Adrenal gland (tissue), 9 donors: ENCODE measurements at regions not wholly inside any gene's neighbourhood (a gene's known extent, or its start where the extent isn't known, plus 50 kb on each side); places are given as distances from the start of the nearest gene placed in this dataset.
A peak's percentile ranks its signal among the peaks of the same experiment; 100 is the strongest.

Experiments used
- DNase-seq, 7 donors: peaks; one replicate each; pipeline ENCODE4 v3.0.0-alpha.2; 2019 to 2020
- H3K27ac ChIP-seq, 5 donors: fragments of 200-600 bp; sonication (generic) in 4 of 5; 1 replicate in 3 of 5; 2 replicates in 2 of 5; pipeline versions ENCODE4 v1.5.1 to v1.8.0; 2016 to 2020; ENCODE audit warnings: mild to moderate bottlenecking in 1 of 5
- H3K27me3 ChIP-seq: fragments of 200-600 bp; 2 replicates; pipeline ENCODE4 v1.8.0; 2021
- H3K36me3 ChIP-seq, 2 donors: fragments of 200-600 bp; replicated peaks in 1 of 2; 1 replicate in 1 of 2; 2 replicates in 1 of 2; pipeline versions ENCODE4 v1.5.1 to v1.8.0; 2018 to 2022
- H3K4me1 ChIP-seq, 2 donors: fragments of 200-600 bp; replicated peaks in 1 of 2; 1 replicate in 1 of 2; 2 replicates in 1 of 2; pipeline versions ENCODE4 v1.5.1 to v1.8.0; 2018 to 2021
- H3K4me3 ChIP-seq, 4 donors: fragments of 200-600 bp; sonication (generic) in 3 of 4; one replicate each; pipeline ENCODE4 v1.5.1; 2016 to 2018
- H3K9me3 ChIP-seq, 3 donors: fragments of 200-600 bp; sonication (generic) in 1 of 3; replicated peaks in 1 of 3; 1 replicate in 2 of 3; 2 replicates in 1 of 3; pipeline versions ENCODE4 v1.5.1 to v1.8.0; 2016 to 2021
- CTCF ChIP-seq, 6 experiments: fragments of 450-650 bp in 4 of 6; fragments of 200-600 bp in 2 of 6; sonication (generic) in 1 of 6; IDR thresholded peaks; 1 replicate in 5 of 6; 2 replicates in 1 of 6; pipeline versions ENCODE4 v1.5.1 to v1.8.0; 2016 to 2021; ENCODE audit warnings: antibody characterized with exemption in 6 of 6, mild to moderate bottlenecking in 2 of 6, moderate library complexity in 1 of 6
- POLR2A ChIP-seq, 2 donors: fragments of 450-650 bp; IDR thresholded peaks; one replicate each; pipeline ENCODE4 v1.6.1; 2017; ENCODE audit warnings: antibody characterized with exemption in 2 of 2, mild to moderate bottlenecking in 2 of 2, moderate library complexity in 1 of 2
- whole genome bisulfite sequencing, 4 donors: extraction: QIAGEN DNeasy Blood & Tissue Kit in 2 of 4; methylation state at CpG; one replicate each; pipeline versions ENCODE4 v1.1.5 to v1.1.7; 2013 to 2017; 5-methylcytosine and 5-hydroxymethylcytosine counted together
- intact Hi-C, 2 donors: fragments of 100-400 bp; cut with DNase I; formaldehyde crosslinking; loops; one replicate each; pipeline versions ENCODE4 v1.14.1 to v1.15.0; 2022 to 2023
- donor health status: healthy with polysubstance abuse.
- donor health status: Bipolar disorder and iron deficiency.
- donor health status: DM: yes; HTN: yes; CAD: no.
- donor health status: DM: no; HTN: no; CAD: no.
- donor health status: DM: no; HTN: no; CAD: no.

DNA sequence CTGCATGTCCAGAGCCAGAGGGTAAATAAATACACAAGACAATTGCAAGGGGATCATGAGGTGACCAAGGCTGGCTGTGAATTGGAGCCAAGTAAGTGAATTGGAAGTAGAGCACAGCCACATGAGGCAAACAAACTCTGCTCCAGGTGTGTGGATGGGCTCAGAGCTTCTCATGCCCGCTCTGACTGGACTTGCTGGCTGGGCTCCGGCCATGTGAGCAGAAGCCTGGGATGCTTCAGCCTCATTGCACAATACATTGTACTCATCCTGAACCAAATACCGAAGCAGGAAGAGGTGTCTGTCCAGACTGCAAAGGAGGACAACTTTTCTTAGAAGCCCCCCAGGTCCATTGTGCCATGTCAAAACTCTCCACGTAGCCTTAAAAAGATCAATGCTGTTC lies 193.0 kb downstream of the TTC8 start:
- intact Hi-C loops: no loop called here

GRCh38 chr14:89022274-89022673 lies 197.8 kb downstream of the TTC8 start:
- H3K27me3 ChIP-seq: no peaks in the 10 kb centered on the region
- no peak overlapping the region for H3K4me3 ChIP-seq
- intact Hi-C loops: loop anchor here in 1 of 2 donors (10.0 kb wide), 2 partner anchors 753 to 893 kb away; no protein-coding TSS in a partner anchor
- no peak for DNase-seq
- no peaks in the 10 kb centered on the region for H3K36me3 ChIP-seq
- TF ChIP-seq POLR2A (IDR thresholded peaks at IDR 0.05) (no peak), CTCF (IDR thresholded peaks at IDR 0.05) (no peak)
- no peaks in the 10 kb centered on the region for H3K9me3 ChIP-seq
- H3K4me1 ChIP-seq: peaks cover 6 to 7% of the 10 kb centered on the region in 2 donors
- 78 to 92% (median 89%) methylated on average over 4 of the region's 4 CpGs for WGBS, 4 donors
- H3K27ac ChIP-seq: no peak overlapping the region

More for the DNA sequence above, 193.0 kb downstream of the TTC8 start:
- DNase-seq: peak in 1 of 7 donors; percentile 17
- Histone ChIP-seq H3K9me3 (no peaks in the 10 kb centered on the region), H3K27ac (no peak overlapping the region), H3K27me3 (no peaks in the 10 kb centered on the region), H3K4me3 (no peak overlapping the region), H3K4me1 (peaks cover 0 to 2% of the 10 kb centered on the region in 2 donors), H3K36me3 (no peaks in the 10 kb centered on the region)
- WGBS, 4 donors: 86 to 94% (median 90%) methylated on average over 4 of the region's 4 CpGs
- TF ChIP-seq POLR2A (IDR thresholded peaks at IDR 0.05): no peak
- TF ChIP-seq CTCF (IDR thresholded peaks at IDR 0.05): no peak

DNA sequence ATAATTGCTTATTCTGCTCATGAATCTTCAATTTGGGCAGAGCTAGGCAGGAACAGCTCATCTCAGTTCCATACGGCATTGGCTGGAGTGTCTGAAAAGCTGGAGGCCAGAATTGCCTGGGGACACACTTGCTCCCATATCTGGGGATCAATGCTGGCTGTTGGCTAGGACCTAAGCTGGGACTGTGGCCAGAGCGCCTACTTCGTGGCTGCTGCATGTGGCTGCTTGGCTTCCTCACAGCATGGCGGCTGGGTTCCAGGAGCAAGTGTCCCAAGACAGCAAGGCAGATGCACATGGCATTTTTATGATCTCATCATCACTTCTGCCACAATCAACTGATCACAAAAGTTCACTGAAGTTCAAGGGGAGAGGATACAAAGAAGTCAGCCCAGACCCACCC lies 200.2 kb downstream of the TTC8 start:
- 78 to 95% (median 88%) methylated on average over 3 to 4 of the region's 4 CpGs for WGBS, 4 donors
- Histone ChIP-seq H3K9me3 (no peaks in the 10 kb centered on the region), H3K27ac (no peak overlapping the region), H3K4me1 (peaks cover 6 to 11% of the 10 kb centered on the region in 2 donors), H3K27me3 (no peaks in the 10 kb centered on the region), H3K4me3 (no peak overlapping the region), H3K36me3 (no peaks in the 10 kb centered on the region)
- TF ChIP-seq POLR2A (IDR thresholded peaks at IDR 0.05): no peak
- TF ChIP-seq CTCF (IDR thresholded peaks at IDR 0.05): no peak
- intact Hi-C loops: loop anchor here (5.0 to 10.0 kb wide), 4 partner anchors 398 to 890 kb away; no protein-coding TSS in a partner anchor
- peak in 1 of 7 donors; percentile 58 for DNase-seq

DNA sequence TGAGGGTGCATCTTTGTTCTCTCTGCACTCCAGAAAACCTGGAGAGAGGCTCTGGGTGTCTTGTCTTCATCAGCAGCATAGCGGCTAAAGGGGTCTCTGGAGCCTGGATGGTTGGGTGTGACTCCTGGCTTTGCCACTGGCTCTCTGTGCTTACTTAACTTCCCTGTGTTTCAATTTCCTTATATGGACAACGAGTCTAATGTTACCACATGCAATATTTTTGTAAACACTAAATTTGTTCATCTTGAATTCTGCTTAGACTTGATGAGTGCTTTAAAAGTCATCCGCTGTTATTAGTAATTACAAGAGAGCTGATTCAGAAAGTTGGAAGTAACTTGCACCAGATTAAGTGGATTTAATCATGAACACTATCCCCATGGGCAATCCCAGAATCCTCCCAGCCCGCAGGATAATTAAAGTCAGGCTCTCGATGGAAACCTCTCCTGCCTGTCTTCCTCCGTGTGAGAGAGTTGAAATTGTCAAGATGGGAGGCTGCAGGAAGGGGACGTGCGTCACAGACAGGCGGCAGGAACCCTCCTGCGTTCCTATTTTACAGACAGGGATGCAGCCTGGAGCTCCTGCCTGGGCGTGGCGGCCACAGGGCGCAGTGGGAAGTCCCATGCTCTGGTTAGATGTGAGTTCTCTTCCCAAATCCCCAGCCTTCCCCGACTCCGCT lies 201.2 kb downstream of the TTC8 start:
- DNase-seq: peak in 1 of 7 donors; percentile 51
- Histone ChIP-seq H3K36me3 (no peaks in the 10 kb centered on the region), H3K4me3 (no peak overlapping the region), H3K4me1 (peaks cover 6 to 11% of the 10 kb centered on the region in 2 donors), H3K27ac (no peak overlapping the region), H3K27me3 (no peaks in the 10 kb centered on the region), H3K9me3 (no peaks in the 10 kb centered on the region)
- intact Hi-C loops: loop anchor here (5.0 to 10.0 kb wide), 4 partner anchors 397 to 889 kb away; no protein-coding TSS in a partner anchor
- TF ChIP-seq POLR2A (IDR thresholded peaks at IDR 0.05): no peak
- TF ChIP-seq CTCF (IDR thresholded peaks at IDR 0.05): no peak
- 68 to 74% (median 73%) methylated on average over 15 of the region's 15 CpGs for WGBS, 4 donors
